ENCODE measurements at regions not wholly inside any gene's neighbourhood (a gene's known extent, or its start where the extent isn't known, plus 50 kb on each side); places are given as distances from the start of the nearest gene placed in this dataset.

- FAIRE-seq, result no peak
- TF ChIP-seq ZNF274 (IDR thresholded peaks at IDR 0.05; ENCODE audit: borderline replicate concordance, extremely low read depth, low read length), result no peak
Observed at GRCh38 chr2:122003196-122003940, 247.9 kb downstream of the TSN start.

More at GRCh38 chr2:122003196-122003940, 247.9 kb downstream of the TSN start:
- H2AFZ ChIP-seq (ENCODE audit: low read length), result peak overlapping the region; percentile 51; the same call in 1 of the 2 replicates
- no peaks in the 10 kb centered on the region for H3K23me2 ChIP-seq (ENCODE audit: low read depth, low read length)
- no peaks in the 10 kb centered on the region for H3K79me2 ChIP-seq (ENCODE audit: control insufficient read depth in 1 of 2, insufficient read depth in 2 of 2, low read length in 2 of 2)
- H3K56ac ChIP-seq (replicated peaks; ENCODE audit: insufficient read length, low read depth, low read length), result no peak overlapping the region
- H3K4me3 ChIP-seq (ENCODE audit: extremely low read depth in 1 of 4, insufficient read depth in 2 of 4, low read depth in 3 of 4, low read length in 4 of 4), result no peak overlapping the region
- H3K27me3 ChIP-seq (replicated peaks in 1 of 4; ENCODE audit: control insufficient read depth in 3 of 4, extremely low read depth in 1 of 4, insufficient read depth in 3 of 4, low read length in 3 of 4), result no peaks in the 10 kb centered on the region
- no peak overlapping the region for H2BK12ac ChIP-seq (ENCODE audit: low read depth, low read length)
- H2BK15ac ChIP-seq (ENCODE audit: low read length), result no peak overlapping the region
- ChIA-PET CTCF (ENCODE audit: partially characterized antibody) (interaction anchor here (1.0 to 2.3 kb wide), 2 partner anchors 9 to 11 kb away, joined by 3 to 8 read pairs; no protein-coding TSS in a partner anchor), POLR2A (ENCODE audit: partially characterized antibody) (no interaction called here)
- DNase-seq (ENCODE audit: low read depth in 1 of 2, low spot score in 2 of 2), result no peak
- peaks cover 0 to 5% (median 0%) of the 10 kb centered on the region in 4 experiments; a peak in 1 of 7 replicates for H3K4me1 ChIP-seq (replicated peaks in 1 of 4; ENCODE audit: control insufficient read depth in 3 of 4, insufficient read depth in 4 of 4, low read length in 3 of 4)
- H2BK120ac ChIP-seq (replicated peaks; ENCODE audit: low read depth, low read length), result no peak overlapping the region
- H3K9ac ChIP-seq (replicated peaks in 1 of 4; ENCODE audit: extremely low read depth in 1 of 4, low read depth in 3 of 4, low read length in 3 of 4), result no peak overlapping the region
- H2BK20ac ChIP-seq (ENCODE audit: low read length), result no peak overlapping the region
- no peak overlapping the region for H3K4me2 ChIP-seq (ENCODE audit: insufficient read depth in 1 of 2, low read depth in 2 of 2, low read length in 2 of 2)
- no peak overlapping the region for H3K23ac ChIP-seq (ENCODE audit: insufficient read length)
- H4K5ac ChIP-seq (ENCODE audit: insufficient read length, low read depth, low read length), result no peak overlapping the region
- no peak overlapping the region for H4K91ac ChIP-seq (replicated peaks; ENCODE audit: insufficient read length, low read length)
- H3K14ac ChIP-seq (ENCODE audit: insufficient read length), result no peak overlapping the region
- H3K36me3 ChIP-seq (ENCODE audit: control insufficient read depth in 2 of 4, insufficient read depth in 4 of 4, low read length in 3 of 4), result no peaks in the 10 kb centered on the region
- no peak overlapping the region for H3K27ac ChIP-seq (ENCODE audit: low read depth, low read length)
- no peaks in the 10 kb centered on the region for H4K20me1 ChIP-seq (replicated peaks in 1 of 2; ENCODE audit: control insufficient read depth in 1 of 2, insufficient read depth in 2 of 2, low read length in 2 of 2)
- no peak overlapping the region for H4K8ac ChIP-seq (ENCODE audit: extremely low read depth, insufficient read depth, low read length)
- no peaks in the 10 kb centered on the region for H3K9me3 ChIP-seq (ENCODE audit: insufficient read depth in 2 of 2, low read depth in 1 of 2, low read length in 1 of 2)
- 83% methylated on average over 11 of the region's 11 CpGs; no CpG with 5 or more reads in 1 of the 2 experiments for WGBS, 2 experiments (ENCODE audit: extremely low coverage in 1 of 2, insufficient coverage in 1 of 2, insufficient read length in 1 of 2, insufficient replicate concordance in 2 of 2, low coverage in 1 of 2, low lambda C conversion rate in 2 of 2, missing lambda C conversion rate in 1 of 2)
- H2AK5ac ChIP-seq (ENCODE audit: low read depth, low read length), result no peak overlapping the region
- no peak overlapping the region for H3K4ac ChIP-seq (replicated peaks; ENCODE audit: insufficient read length, low read depth, low read length)
- H3K79me1 ChIP-seq (ENCODE audit: low read depth, low read length), result no peaks in the 10 kb centered on the region
- H3K18ac ChIP-seq (ENCODE audit: extremely low read depth, low read length), result no peak overlapping the region
- no peak overlapping the region for H2BK5ac ChIP-seq (ENCODE audit: low read depth, low read length)
